HFF-Myc (cell line): ENCODE measurements at regions not wholly inside any gene's neighbourhood (a gene's known extent, or its start where the extent isn't known, plus 50 kb on each side); places are given as distances from the start of the nearest gene placed in this dataset.

Experiments
- DNase-seq: peaks from one replicate; pipeline ENCODE4 v3.0.0-alpha.2; 2011; ENCODE audit warnings: low read depth; ENCODE audit errors: extremely low read depth
- H3K4me3 ChIP-seq: replicated peaks from 2 replicates; pipeline ENCODE4 v1.5.1; 2011; ENCODE audit warnings: low read depth, mild to moderate bottlenecking, control low read depth, low read length
- CTCF ChIP-seq: IDR thresholded peaks from 2 replicates; pipeline ENCODE4 v1.5.1; 2012; ENCODE audit warnings: mild to moderate bottlenecking, low read depth, low read length, control low read depth; ENCODE audit errors: missing control alignments

DNA sequence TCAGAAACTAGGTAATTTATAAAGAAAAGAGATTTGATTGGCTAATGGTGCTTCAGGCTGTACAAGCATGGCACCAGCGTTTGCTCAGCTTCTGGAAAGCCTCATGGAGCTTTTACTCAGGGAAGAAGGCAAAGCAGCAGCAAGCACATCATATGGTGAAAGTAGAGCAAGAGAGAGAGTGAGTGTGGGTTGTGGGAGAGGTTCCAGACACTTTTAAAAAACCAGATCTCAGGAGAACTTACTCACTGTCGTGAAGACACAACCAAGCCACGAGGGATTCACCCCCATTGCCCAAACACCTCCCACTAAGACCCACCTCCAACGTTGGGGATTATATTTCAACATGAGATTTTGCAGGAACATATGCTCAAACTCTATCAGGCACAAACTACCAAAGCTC lies 554.6 kb upstream of the TNP1 start:
- no peak for DNase-seq
- no peak for TF ChIP-seq CTCF
- H3K4me3 ChIP-seq, result no peak overlapping the region

DNA sequence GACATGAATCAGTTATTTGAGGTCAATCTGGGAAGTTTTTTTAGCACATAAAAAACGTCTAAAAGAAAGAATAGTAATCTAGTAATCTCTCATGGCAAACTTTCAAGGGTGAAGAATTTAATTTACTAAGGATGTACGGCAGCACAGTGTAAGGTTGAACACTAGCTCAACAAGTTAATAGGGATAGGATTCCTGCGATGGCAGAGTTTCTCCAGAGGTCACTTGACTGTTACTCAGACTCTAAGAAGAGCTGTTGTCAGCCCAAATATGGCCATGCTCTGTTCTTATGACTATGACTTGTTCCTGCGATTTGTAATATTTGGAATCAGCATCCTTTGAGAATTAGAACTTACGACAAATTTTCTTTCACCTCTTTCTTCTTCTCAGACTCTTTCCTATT lies 553.3 kb upstream of the TNP1 start:
- no peak overlapping the region for H3K4me3 ChIP-seq
- TF ChIP-seq CTCF, result no peak
- no peak for DNase-seq

GRCh38 chr2:217412721-217413120 lies 552.9 kb upstream of the TNP1 start:
- H3K4me3 ChIP-seq, result no peak overlapping the region
- DNase-seq, result no peak
- TF ChIP-seq CTCF, result no peak

- no peak for TF ChIP-seq CTCF
- no peak overlapping the region for H3K4me3 ChIP-seq
- no peak for DNase-seq
Measured at GRCh38 chr2:217412277-217412676, 552.4 kb upstream of the TNP1 start.

DNA sequence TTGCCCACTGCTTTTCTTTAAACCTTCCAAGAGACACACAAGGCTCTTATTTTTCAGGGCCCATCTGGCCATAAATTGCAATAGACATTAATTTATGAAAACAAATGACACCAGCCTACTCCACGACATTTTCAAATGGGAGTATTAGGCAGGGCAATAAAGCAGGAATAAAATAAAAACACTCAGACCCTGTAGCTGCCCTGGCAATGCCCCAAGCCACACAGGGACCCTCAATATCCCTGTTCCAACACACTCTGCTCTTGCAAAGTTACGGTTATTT lies 550.8 kb upstream of the TNP1 start:
- H3K4me3 ChIP-seq, result no peak overlapping the region
- TF ChIP-seq CTCF, result no peak
- no peak for DNase-seq

GRCh38 chr2:217409949-217410680 lies 550.3 kb upstream of the TNP1 start:
- H3K4me3 ChIP-seq, result no peak overlapping the region
- TF ChIP-seq CTCF, result no peak
- DNase-seq, result no peak

DNA sequence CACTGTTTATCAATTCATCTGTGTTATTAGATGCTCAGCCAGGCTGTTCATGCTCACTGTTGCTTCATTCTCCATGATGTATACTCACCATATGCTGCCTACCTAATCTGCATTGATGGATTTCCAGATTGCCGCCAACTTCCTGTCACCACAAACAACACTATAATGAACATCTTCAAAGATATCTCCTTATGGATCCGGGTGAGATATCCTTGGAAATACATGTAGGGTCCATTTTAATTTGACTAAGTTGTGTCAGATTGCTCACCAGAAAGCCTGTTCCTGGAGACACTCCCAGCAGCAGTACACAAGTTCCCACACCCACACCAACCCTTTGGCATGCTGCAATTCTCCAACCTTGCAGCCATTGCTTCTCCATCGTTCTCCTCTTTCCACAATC lies 547.5 kb upstream of the TNP1 start:
- no peak for TF ChIP-seq CTCF
- DNase-seq, result no peak
- H3K4me3 ChIP-seq, result no peak overlapping the region
